HEK293 (cell line): ENCODE measurements at regions not wholly inside any gene's neighbourhood (a gene's known extent, or its start where the extent isn't known, plus 50 kb on each side); places are given as distances from the start of the nearest gene placed in this dataset.

Source experiments
- CTCF ChIP-seq: fragments of 450-650 bp; formaldehyde crosslinking; IDR thresholded peaks from 2 replicates; pipeline ENCODE4 v1.5.1; 2016; ENCODE audit warnings: missing biosample characterization, missing genetic modification characterization
- KLF7 ChIP-seq: fragments of 450-650 bp; formaldehyde crosslinking; IDR thresholded peaks from 2 replicates; pipeline ENCODE4 v1.5.1; 2016; ENCODE audit warnings: missing biosample characterization, missing genetic modification characterization, borderline replicate concordance
- SALL2 ChIP-seq: fragments of 450-650 bp; formaldehyde crosslinking; IDR thresholded peaks from 2 replicates; pipeline ENCODE4 v1.5.0; 2017; ENCODE audit warnings: missing biosample characterization, mild to moderate bottlenecking, missing genetic modification characterization, borderline replicate concordance
- SCRT1 ChIP-seq: fragments of 450-650 bp; formaldehyde crosslinking; IDR thresholded peaks from 2 replicates; pipeline ENCODE4 v1.5.1; 2016; ENCODE audit warnings: missing biosample characterization, missing genetic modification characterization, borderline replicate concordance
- ZFP37 ChIP-seq: fragments of 450-650 bp; formaldehyde crosslinking; IDR thresholded peaks from 2 replicates; pipeline ENCODE4 v1.5.1; 2016; ENCODE audit warnings: missing biosample characterization, missing genetic modification characterization
- ZNF121 ChIP-seq: fragments of 450-650 bp; formaldehyde crosslinking; IDR thresholded peaks from 2 replicates; pipeline ENCODE4 v1.5.1; 2016; ENCODE audit warnings: missing biosample characterization, missing genetic modification characterization
- ZNF391 ChIP-seq: fragments of 450-650 bp; formaldehyde crosslinking; IDR thresholded peaks from 2 replicates; pipeline ENCODE4 v1.5.1; 2016; ENCODE audit warnings: low read depth, missing biosample characterization, missing genetic modification characterization, borderline replicate concordance
- ZNF747 ChIP-seq: fragments of 450-650 bp; formaldehyde crosslinking; IDR thresholded peaks from 2 replicates; pipeline ENCODE4 v1.5.1; 2016; ENCODE audit warnings: missing biosample characterization, missing genetic modification characterization
- ZSCAN30 ChIP-seq: fragments of 450-650 bp; IDR thresholded peaks from 2 replicates; pipeline ENCODE4 v1.5.1; 2018; ENCODE audit warnings: missing biosample characterization, mild to moderate bottlenecking, missing genetic modification characterization, moderate library complexity
- ZSCAN5A ChIP-seq: fragments of 450-650 bp; formaldehyde crosslinking; IDR thresholded peaks from 2 replicates; pipeline ENCODE4 v1.5.1; 2016; ENCODE audit warnings: missing biosample characterization, missing genetic modification characterization
- TF ChIP-seq, protein P1 (sequence below): fragments of 450-650 bp; formaldehyde crosslinking; IDR thresholded peaks from 2 replicates; pipeline ENCODE4 v1.5.1; 2016; ENCODE audit warnings: missing biosample characterization, missing genetic modification characterization

- no peak for TF ChIP-seq CTCF (tag by site-specific recombination)
- no peak for TF ChIP-seq ZSCAN5A (tag by site-specific recombination)
- TF ChIP-seq KLF7 (tag by site-specific recombination), result no peak
- no peak for TF ChIP-seq ZNF121
- no peak for TF ChIP-seq SCRT1 (tag by site-specific recombination)
- TF ChIP-seq SALL2 (tag by site-specific recombination), result no peak
- TF ChIP-seq ZNF747 (tag by site-specific recombination), result no peak
- no peak for TF ChIP-seq ZFP37 (tag by site-specific recombination)
- no peak for TF ChIP-seq ZSCAN30 (tag by site-specific recombination)
- TF ChIP-seq, protein P1, sequence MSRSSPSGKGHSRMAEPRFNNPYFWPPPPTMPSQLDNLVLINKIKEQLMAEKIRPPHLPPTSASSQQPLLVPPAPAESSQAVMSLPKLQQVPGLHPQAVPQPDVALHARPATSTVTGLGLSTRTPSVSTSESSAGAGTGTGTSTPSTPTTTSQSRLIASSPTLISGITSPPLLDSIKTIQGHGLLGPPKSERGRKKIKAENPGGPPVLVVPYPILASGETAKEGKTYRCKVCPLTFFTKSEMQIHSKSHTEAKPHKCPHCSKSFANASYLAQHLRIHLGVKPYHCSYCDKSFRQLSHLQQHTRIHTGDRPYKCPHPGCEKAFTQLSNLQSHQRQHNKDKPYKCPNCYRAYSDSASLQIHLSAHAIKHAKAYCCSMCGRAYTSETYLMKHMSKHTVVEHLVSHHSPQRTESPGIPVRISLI, result no peak
- TF ChIP-seq ZNF391 (tag by site-specific recombination), result no peak
These were observed 476.6 kb upstream of the WWC1 start for GRCh38 chr5:167814828-167815227.
